HG03565 (cell line): ENCODE measurements at regions not wholly inside any gene's neighbourhood (a gene's known extent, or its start where the extent isn't known, plus 50 kb on each side); places are given as distances from the start of the nearest gene placed in this dataset.

Experiments used
- ATAC-seq: cut with Tn5 transposase; IDR thresholded peaks from one replicate; pipeline ENCODE4 v1.9.1; 2021; ENCODE audit warnings: mild to moderate bottlenecking, moderate library complexity; ENCODE audit not compliant: unreplicated experiment

GRCh38 chr5:8234179-8234770 is 365.3 kb downstream of the MTRR start:
- ATAC-seq = no peak

GRCh38 chr5:8238080-8238479 is 369.1 kb downstream of the MTRR start:
- no peak for ATAC-seq

GRCh38 chr5:8239198-8239597 is 370.2 kb downstream of the MTRR start:
- no peak for ATAC-seq

- ATAC-seq = no peak
Measured at GRCh38 chr5:8239646-8240045, 370.7 kb downstream of the MTRR start.

GRCh38 chr5:8241076-8241475 is 372.1 kb downstream of the MTRR start:
- no peak for ATAC-seq

GRCh38 chr5:8241558-8241957 is 372.6 kb downstream of the MTRR start:
- ATAC-seq = no peak

GRCh38 chr5:8247049-8247899 is 378.3 kb downstream of the MTRR start:
- ATAC-seq = no peak

GRCh38 chr5:8253376-8253775 is 384.4 kb downstream of the MTRR start:
- ATAC-seq = no peak

GRCh38 chr5:8254674-8255073 is 385.7 kb downstream of the MTRR start:
- ATAC-seq = no peak

- ATAC-seq = no peak
Measured at GRCh38 chr5:8258801-8259200, 389.9 kb downstream of the MTRR start.

- ATAC-seq = no peak
Measured at GRCh38 chr5:8270246-8270645, 401.3 kb downstream of the MTRR start.

- ATAC-seq = no peak
Measured at GRCh38 chr5:8280711-8281363, 411.9 kb downstream of the MTRR start.

- no peak for ATAC-seq
Measured at GRCh38 chr5:8288334-8288733, 419.4 kb downstream of the MTRR start.

GRCh38 chr5:8288897-8289516 is 420.1 kb downstream of the MTRR start:
- ATAC-seq = no peak

- no peak for ATAC-seq
Measured at GRCh38 chr5:8289779-8290178, 420.8 kb downstream of the MTRR start.

- no peak for ATAC-seq
Measured at GRCh38 chr5:8290721-8291120, 421.8 kb downstream of the MTRR start.

GRCh38 chr5:8291641-8292040 is 422.7 kb downstream of the MTRR start:
- no peak for ATAC-seq

- no peak for ATAC-seq
Measured at GRCh38 chr5:8295141-8295540, 426.2 kb downstream of the MTRR start.

GRCh38 chr5:8299716-8300115 is 430.8 kb downstream of the MTRR start:
- ATAC-seq = no peak

- ATAC-seq = no peak
Measured at GRCh38 chr5:8304341-8304740, 435.4 kb downstream of the MTRR start.

GRCh38 chr5:8306288-8306896 is 437.4 kb downstream of the MTRR start:
- ATAC-seq = no peak
